ENCODE measurements at regions not wholly inside any gene's neighbourhood (a gene's known extent, or its start where the extent isn't known, plus 50 kb on each side); places are given as distances from the start of the nearest gene placed in this dataset.

- H3K4me3 ChIP-seq = no peak overlapping the region
- no peak for DNase-seq (ENCODE audit: extremely low spot score)
- intact Hi-C loops (cut with DNase I) = no loop called here
- no peak overlapping the region for H3K27ac ChIP-seq (replicated peaks in 1 of 4)
- H3K27me3 ChIP-seq = no peaks in the 10 kb centered on the region
- no peaks in the 10 kb centered on the region for H3K36me3 ChIP-seq
- peaks cover 0 to under 1% (median 0%) of the 10 kb centered on the region in 4 donors for H3K9me3 ChIP-seq
- no peak for TF ChIP-seq POLR2AphosphoS5 (IDR thresholded peaks at IDR 0.05)
- TF ChIP-seq CTCF (IDR thresholded peaks at IDR 0.05) = no peak
- no peak for TF ChIP-seq POLR2A (IDR thresholded peaks at IDR 0.05; ENCODE audit: low read depth)
- H3K4me1 ChIP-seq = no peaks in the 10 kb centered on the region
Observed at GRCh38 chr7:91526404-91526803, 262.2 kb downstream of the FZD1 start.

GRCh38 chr7:91527460-91527859 is 263.2 kb downstream of the FZD1 start:
- 96% methylated on average over 5 of the region's 5 CpGs for WGBS
- intact Hi-C loops (cut with DNase I) = no loop called here
- no peaks in the 10 kb centered on the region for H3K4me1 ChIP-seq
- no peak overlapping the region for H3K27ac ChIP-seq (replicated peaks in 1 of 4)
- H3K4me3 ChIP-seq = no peak overlapping the region
- H3K36me3 ChIP-seq = no peaks in the 10 kb centered on the region
- no peaks in the 10 kb centered on the region for H3K27me3 ChIP-seq
- DNase-seq (ENCODE audit: extremely low spot score) = no peak
- TF ChIP-seq POLR2AphosphoS5 (IDR thresholded peaks at IDR 0.05) (no peak), CTCF (IDR thresholded peaks at IDR 0.05) (no peak), EP300 (IDR thresholded peaks at IDR 0.05) (no peak), POLR2A (IDR thresholded peaks at IDR 0.05; ENCODE audit: low read depth) (no peak)
- H3K9me3 ChIP-seq = peaks cover 0 to 11% (median 4%) of the 10 kb centered on the region in 4 donors

- Histone ChIP-seq H3K27me3 (no peaks in the 10 kb centered on the region), H3K9me3 (peaks cover 0 to 11% (median 5%) of the 10 kb centered on the region in 4 donors), H3K4me3 (no peak overlapping the region), H3K4me1 (no peaks in the 10 kb centered on the region), H3K36me3 (no peaks in the 10 kb centered on the region), H3K27ac (replicated peaks in 1 of 4) (no peak overlapping the region)
- WGBS = 75% methylated on average over 1 of the region's 1 CpG
- TF ChIP-seq POLR2AphosphoS5 (IDR thresholded peaks at IDR 0.05) (no peak), POLR2A (IDR thresholded peaks at IDR 0.05; ENCODE audit: low read depth) (no peak), CTCF (IDR thresholded peaks at IDR 0.05) (no peak), EP300 (IDR thresholded peaks at IDR 0.05) (no peak)
- intact Hi-C loops (cut with DNase I) = no loop called here
- DNase-seq (ENCODE audit: extremely low spot score) = no peak
Observed at GRCh38 chr7:91533996-91534395, 269.8 kb downstream of the FZD1 start.

DNA sequence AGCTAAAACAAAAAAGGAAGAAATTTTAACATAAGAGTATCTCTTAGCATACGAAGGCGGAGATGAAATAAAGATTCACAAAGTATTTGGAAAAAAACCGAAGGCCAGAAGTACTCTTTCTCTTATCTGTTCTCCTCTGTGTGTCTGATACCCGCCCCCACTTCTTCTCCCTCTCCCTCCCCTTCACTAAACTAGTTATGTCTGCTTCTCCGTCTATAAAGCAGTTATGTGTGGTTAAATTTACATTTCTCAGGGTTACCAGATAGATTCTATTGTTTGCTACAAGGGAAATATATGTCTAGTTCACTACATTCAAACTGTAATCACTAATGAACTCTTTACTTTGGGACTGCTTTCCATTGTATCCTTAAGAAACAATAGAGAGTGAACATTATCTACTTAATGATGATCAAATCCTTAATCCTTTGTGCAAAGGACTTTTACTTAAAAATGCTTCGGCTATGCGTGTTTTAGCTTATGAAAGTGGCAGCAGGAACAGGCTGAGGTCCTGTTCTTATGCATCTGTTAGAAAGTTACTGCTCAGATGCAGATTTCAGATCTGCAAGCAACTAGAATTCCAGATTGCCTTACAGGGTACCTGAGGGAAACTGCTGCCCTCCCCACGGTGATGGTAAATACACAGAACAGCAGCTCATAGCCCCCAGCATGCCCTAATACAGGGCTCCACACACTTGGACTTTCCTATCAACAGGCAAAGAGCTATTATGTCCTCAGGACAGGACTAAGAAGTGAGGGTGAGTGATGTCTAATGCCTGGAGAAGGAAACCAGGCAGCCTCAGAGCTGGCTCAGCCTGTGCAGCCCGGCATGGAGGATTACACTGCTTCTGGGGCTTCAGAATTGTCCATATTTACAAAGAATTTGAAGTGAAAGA is 273.3 kb downstream of the FZD1 start:
- 64% methylated on average over 9 of the region's 9 CpGs for WGBS
- TF ChIP-seq CTCF (IDR thresholded peaks at IDR 0.05) (no peak), EP300 (IDR thresholded peaks at IDR 0.05) (no peak), POLR2A (IDR thresholded peaks at IDR 0.05; ENCODE audit: low read depth) (no peak), POLR2AphosphoS5 (IDR thresholded peaks at IDR 0.05) (no peak)
- H3K9me3 ChIP-seq = peaks cover 0 to under 1% (median 0%) of the 10 kb centered on the region in 4 donors
- H3K4me3 ChIP-seq = no peak overlapping the region
- H3K36me3 ChIP-seq = no peaks in the 10 kb centered on the region
- DNase-seq (ENCODE audit: extremely low spot score) = no peak
- H3K27ac ChIP-seq (replicated peaks in 1 of 4) = no peak overlapping the region
- no peaks in the 10 kb centered on the region for H3K27me3 ChIP-seq
- H3K4me1 ChIP-seq = no peaks in the 10 kb centered on the region
- intact Hi-C loops (cut with DNase I) = no loop called here

Measured in esophagus muscularis mucosa (tissue), 4 donors.